Naive thymus-derived CD4-positive, alpha-beta T cell (primary cell): ENCODE measurements at regions not wholly inside any gene's neighbourhood (a gene's known extent, or its start where the extent isn't known, plus 50 kb on each side); places are given as distances from the start of the nearest gene placed in this dataset.
"Not testable (repeated sequence)": the region's sequence is repeated elsewhere in the genome, so short reads cannot be mapped to it uniquely, and the experiment has no call there.

Experiments
- ATAC-seq: fragments of 150-1000 bp; cut with Tn5 transposase; 2 replicates; pipeline ENCODE4 v1.10.0; 2021; ENCODE audit warnings: mild to moderate bottlenecking, moderate library complexity
- CTCF ChIA-PET: fragments of 350-600 bp; sonication (Branson Sonifier 250); formaldehyde crosslinking; loops from one replicate; lab custom pipeline; 2021; ENCODE audit warnings: antibody characterized with exemption; lab: Charles Lee
- POLR2A ChIA-PET: fragments of 350-600 bp; sonication (Branson Sonifier 250); formaldehyde crosslinking; loops from one replicate; lab custom pipeline; 2021; ENCODE audit warnings: antibody characterized with exemption, inconsistent platforms; lab: Charles Lee
- DNase-seq, 9 donors: peaks; one replicate each; pipeline versions ENCODE4 v3.0.0 to v3.0.0-alpha.2; 2020 to 2022; ENCODE audit warnings: mixed read lengths in 1 of 9
- H3K27ac ChIP-seq: one replicate; pipeline ENCODE4 v1.7.0; 2013; ENCODE audit warnings: mild to moderate bottlenecking, low read depth, low read length, moderate library complexity
- H3K27me3 ChIP-seq, 2 donors: one replicate each; pipeline ENCODE4 v1.7.0; 2013; ENCODE audit warnings: low read length in 2 of 2, mild to moderate bottlenecking in 2 of 2, moderate library complexity in 2 of 2; ENCODE audit not compliant: control insufficient read depth in 2 of 2, insufficient read depth in 2 of 2
- H3K36me3 ChIP-seq, 3 experiments: 1 replicate in 2 of 3; 2 replicates in 1 of 3; pipeline ENCODE4 v1.7.0; 2013; ENCODE audit warnings: low read length in 3 of 3, mild to moderate bottlenecking in 3 of 3, moderate library complexity in 1 of 3; ENCODE audit not compliant: insufficient read depth in 3 of 3, control insufficient read depth in 2 of 3
- H3K4me1 ChIP-seq, 2 donors: one replicate each; pipeline ENCODE4 v1.7.0; 2013; ENCODE audit warnings: low read length in 2 of 2, mild to moderate bottlenecking in 2 of 2, moderate library complexity in 1 of 2; ENCODE audit not compliant: control insufficient read depth in 2 of 2, insufficient read depth in 2 of 2
- H3K4me3 ChIP-seq: 2 replicates; pipeline ENCODE4 v1.7.0; 2013; ENCODE audit warnings: mild to moderate bottlenecking, low read length
- H3K9me3 ChIP-seq, 3 experiments: 1 replicate in 2 of 3; 2 replicates in 1 of 3; pipeline ENCODE4 v1.7.0; 2013; ENCODE audit warnings: low read length in 3 of 3; ENCODE audit not compliant: control insufficient read depth in 2 of 3
- H3K27ac Mint-ChIP-seq, 9 donors: one replicate each; pipeline ENCODE4 v1.8.0; 2020 to 2022; ENCODE audit warnings: mixed read lengths in 9 of 9, mild to moderate bottlenecking in 8 of 9, moderate library complexity in 5 of 9, inconsistent platforms in 2 of 9
- H3K27me3 Mint-ChIP-seq, 5 donors: one replicate each; pipeline ENCODE4 v1.8.0; 2021 to 2022; ENCODE audit warnings: mixed read lengths in 5 of 5, mild to moderate bottlenecking in 1 of 5
- H3K36me3 Mint-ChIP-seq, 5 donors: one replicate each; pipeline ENCODE4 v1.8.0; 2020 to 2022; ENCODE audit warnings: mixed read lengths in 5 of 5, mild to moderate bottlenecking in 3 of 5, inconsistent platforms in 1 of 5
- H3K4me1 Mint-ChIP-seq, 7 donors: one replicate each; pipeline ENCODE4 v1.8.0; 2020 to 2022; ENCODE audit warnings: mixed read lengths in 7 of 7, mild to moderate bottlenecking in 3 of 7, inconsistent platforms in 1 of 7
- H3K4me3 Mint-ChIP-seq, 10 donors: one replicate each; pipeline ENCODE4 v1.8.0; 2020 to 2022; ENCODE audit warnings: mild to moderate bottlenecking in 10 of 10, mixed read lengths in 10 of 10, moderate library complexity in 6 of 10, inconsistent platforms in 2 of 10
- H3K9me3 Mint-ChIP-seq, 11 donors: one replicate each; pipeline ENCODE4 v1.8.0; 2020 to 2022; ENCODE audit warnings: mixed read lengths in 11 of 11, mild to moderate bottlenecking in 4 of 11, inconsistent platforms in 1 of 11, moderate library complexity in 1 of 11
- intact Hi-C, 2 donors: fragments of 100-400 bp; cut with micrococcal nuclease; formaldehyde crosslinking; loops; one replicate each; pipeline ENCODE4 v1.15.1; 2023

DNA sequence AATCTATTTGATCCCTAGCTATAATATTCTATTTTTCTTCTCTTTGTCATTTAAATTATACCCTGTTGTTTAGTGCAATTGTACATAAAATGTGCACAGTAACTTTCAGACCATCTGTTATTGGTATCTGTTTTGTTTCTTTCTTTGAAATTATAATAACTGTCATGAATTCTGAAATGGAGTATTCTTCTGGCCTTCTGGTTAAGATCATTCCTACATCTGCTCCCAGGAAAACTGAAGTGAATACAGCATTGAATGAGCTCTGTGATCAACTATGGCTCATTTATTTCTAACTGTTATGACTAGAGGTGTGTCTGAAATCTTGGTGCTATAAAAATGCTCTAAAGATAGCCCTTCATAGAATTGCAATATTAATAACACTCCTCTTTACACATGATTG is 788.4 kb upstream of the TMEFF2 start:
- Histone ChIP-seq H3K27me3 (no peaks in the 10 kb centered on the region), H3K27ac (no peak overlapping the region), H3K9me3 (no peaks in the 10 kb centered on the region), H3K4me3 (no peak overlapping the region), H3K4me1 (no peaks in the 10 kb centered on the region), H3K36me3 (no peaks in the 10 kb centered on the region)
- H3K27me3 Mint-ChIP-seq = no peaks in the 10 kb centered on the region
- no peaks in the 10 kb centered on the region for H3K4me1 Mint-ChIP-seq
- H3K27ac Mint-ChIP-seq = no peak overlapping the region
- H3K9me3 Mint-ChIP-seq = peaks cover 0 to 8% (median 0%) of the 10 kb centered on the region in 11 donors
- ChIA-PET CTCF (no interaction called here), POLR2A (no interaction called here)
- intact Hi-C loops = no loop called here
- no peaks in the 10 kb centered on the region for H3K36me3 Mint-ChIP-seq
- H3K4me3 Mint-ChIP-seq = no peak overlapping the region
- no peak for DNase-seq
- no peak for ATAC-seq

DNA sequence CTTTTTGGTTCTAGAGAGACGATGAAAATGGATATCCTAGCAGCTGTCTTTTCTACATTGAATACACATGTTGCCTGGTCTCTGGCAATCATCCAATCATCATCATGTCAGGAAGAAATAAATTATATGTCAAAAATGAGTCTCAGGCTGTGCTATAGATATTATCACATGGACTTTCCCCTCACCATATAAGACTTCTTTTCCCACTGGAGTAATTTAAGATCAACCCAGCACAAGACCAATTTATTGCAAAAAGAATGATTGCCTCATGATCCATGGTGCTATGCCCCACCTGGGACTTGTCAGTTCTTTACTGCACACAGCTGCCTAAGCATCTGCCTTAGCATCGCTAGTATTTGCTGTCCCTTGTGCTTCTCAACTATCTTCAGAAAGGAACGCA is 783.7 kb upstream of the TMEFF2 start:
- H3K27me3 ChIP-seq = no peaks in the 10 kb centered on the region
- H3K36me3 ChIP-seq = no peaks in the 10 kb centered on the region
- H3K9me3 ChIP-seq = no peaks in the 10 kb centered on the region
- no peak overlapping the region for H3K27ac ChIP-seq
- H3K4me3 ChIP-seq = no peak overlapping the region
- no peaks in the 10 kb centered on the region for H3K4me1 Mint-ChIP-seq
- no peaks in the 10 kb centered on the region for H3K4me1 ChIP-seq
- no peak for ATAC-seq
- peaks cover 0 to 2% (median 0%) of the 10 kb centered on the region in 11 donors for H3K9me3 Mint-ChIP-seq
- ChIA-PET CTCF (no interaction called here), POLR2A (no interaction called here)
- H3K4me3 Mint-ChIP-seq = no peak overlapping the region
- DNase-seq = no peak
- no peak overlapping the region for H3K27ac Mint-ChIP-seq
- intact Hi-C loops = no loop called here
- no peaks in the 10 kb centered on the region for H3K27me3 Mint-ChIP-seq
- H3K36me3 Mint-ChIP-seq = no peaks in the 10 kb centered on the region

DNA sequence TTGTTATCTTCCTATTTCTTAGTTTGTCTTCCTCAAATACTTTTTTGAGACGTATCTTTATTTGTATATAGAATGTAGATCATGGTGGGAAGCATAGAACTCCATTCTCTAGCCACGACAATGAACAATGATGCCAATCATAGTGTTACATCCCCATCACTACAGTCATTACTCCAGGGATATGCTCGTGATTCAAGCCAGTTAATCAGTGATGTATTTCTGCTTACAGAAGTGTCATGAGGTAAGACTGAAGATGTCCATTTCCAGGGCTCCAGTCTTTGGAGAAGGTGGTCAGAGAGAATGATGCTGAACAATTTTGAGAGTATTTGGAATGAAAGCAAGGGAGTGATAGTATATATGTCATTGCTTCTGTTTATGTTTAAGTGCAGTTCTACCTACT is 777.2 kb upstream of the TMEFF2 start:
- no peak for ATAC-seq
- Histone ChIP-seq H3K4me3 (no peak overlapping the region), H3K27ac (no peak overlapping the region), H3K9me3 (no peaks in the 10 kb centered on the region), H3K27me3 (no peaks in the 10 kb centered on the region), H3K36me3 (no peaks in the 10 kb centered on the region), H3K4me1 (no peaks in the 10 kb centered on the region)
- H3K4me1 Mint-ChIP-seq = no peaks in the 10 kb centered on the region
- peaks cover 0 to 3% (median 0%) of the 10 kb centered on the region in 5 donors for H3K27me3 Mint-ChIP-seq
- CTCF ChIA-PET = no interaction called here
- no peak overlapping the region for H3K27ac Mint-ChIP-seq
- no peak overlapping the region for H3K4me3 Mint-ChIP-seq
- H3K36me3 Mint-ChIP-seq = no peaks in the 10 kb centered on the region
- H3K9me3 Mint-ChIP-seq = peaks cover 0 to 4% (median 0%) of the 10 kb centered on the region in 11 donors
- POLR2A ChIA-PET = no interaction called here
- intact Hi-C loops = no loop called here
- no peak for DNase-seq

DNA sequence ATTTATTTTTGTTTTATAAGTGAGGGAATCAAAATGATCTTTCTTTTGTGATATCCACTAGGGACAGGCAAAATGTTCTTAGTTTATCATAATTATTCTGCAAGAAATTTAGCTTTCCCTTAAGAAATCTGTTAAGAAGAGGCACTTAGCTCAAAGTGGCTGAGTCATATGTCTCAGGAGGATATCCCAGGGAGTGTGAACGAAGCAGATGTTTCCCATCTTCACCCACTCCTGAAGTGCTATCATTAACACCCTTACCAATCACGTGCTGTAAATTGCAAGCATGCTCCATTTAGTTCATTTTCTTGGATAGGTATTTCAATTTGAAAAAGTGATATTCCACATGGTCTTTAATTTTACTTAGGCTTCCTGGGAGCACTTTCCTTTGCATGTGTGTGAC is 774.3 kb upstream of the TMEFF2 start:
- no peak for DNase-seq
- ChIA-PET POLR2A (no interaction called here), CTCF (no interaction called here)
- H3K9me3 ChIP-seq = no peaks in the 10 kb centered on the region
- no peak overlapping the region for H3K27ac ChIP-seq
- no peaks in the 10 kb centered on the region for H3K4me1 Mint-ChIP-seq
- ATAC-seq = no peak
- H3K36me3 ChIP-seq = no peaks in the 10 kb centered on the region
- H3K27me3 ChIP-seq = no peaks in the 10 kb centered on the region
- H3K4me3 Mint-ChIP-seq = no peak overlapping the region
- no peaks in the 10 kb centered on the region for H3K4me1 ChIP-seq
- no peak overlapping the region for H3K4me3 ChIP-seq
- no peaks in the 10 kb centered on the region for H3K36me3 Mint-ChIP-seq
- peaks cover 0 to 3% (median 0%) of the 10 kb centered on the region in 5 donors for H3K27me3 Mint-ChIP-seq
- peaks cover 0 to 2% (median 0%) of the 10 kb centered on the region in 11 donors for H3K9me3 Mint-ChIP-seq
- intact Hi-C loops = no loop called here
- no peak overlapping the region for H3K27ac Mint-ChIP-seq

DNA sequence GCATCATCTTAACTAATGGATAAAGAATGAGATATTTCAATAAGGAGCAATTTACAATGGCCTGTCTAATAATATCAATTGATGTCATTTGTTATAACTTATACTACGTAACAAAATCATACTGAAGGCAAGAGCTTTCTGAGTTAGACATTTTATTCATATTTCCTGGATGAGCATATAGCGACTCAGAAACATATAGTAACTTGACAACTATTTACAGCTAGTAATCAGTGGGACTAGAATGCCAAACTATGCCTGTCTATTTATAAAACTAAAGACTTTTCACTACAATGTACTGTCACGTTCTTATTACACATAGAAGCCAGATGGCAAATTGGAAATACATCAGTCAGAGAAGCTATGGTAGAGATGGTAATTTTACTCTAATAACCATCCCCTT is 766.2 kb upstream of the TMEFF2 start:
- ChIA-PET POLR2A (no interaction called here), CTCF (no interaction called here)
- no peak overlapping the region for H3K27ac ChIP-seq
- no peaks in the 10 kb centered on the region for H3K9me3 ChIP-seq
- H3K27ac Mint-ChIP-seq = no peak overlapping the region
- ATAC-seq (no peak), DNase-seq (no peak)
- H3K36me3 ChIP-seq = no peaks in the 10 kb centered on the region
- intact Hi-C loops = no loop called here
- no peak overlapping the region for H3K4me3 ChIP-seq
- no peaks in the 10 kb centered on the region for H3K27me3 ChIP-seq
- H3K4me1 Mint-ChIP-seq = no peaks in the 10 kb centered on the region
- no peaks in the 10 kb centered on the region for H3K36me3 Mint-ChIP-seq
- no peaks in the 10 kb centered on the region for H3K27me3 Mint-ChIP-seq
- no peaks in the 10 kb centered on the region for H3K4me1 ChIP-seq
- H3K9me3 Mint-ChIP-seq = peaks cover 0 to 5% (median 0%) of the 10 kb centered on the region in 11 donors
- H3K4me3 Mint-ChIP-seq = no peak overlapping the region

DNA sequence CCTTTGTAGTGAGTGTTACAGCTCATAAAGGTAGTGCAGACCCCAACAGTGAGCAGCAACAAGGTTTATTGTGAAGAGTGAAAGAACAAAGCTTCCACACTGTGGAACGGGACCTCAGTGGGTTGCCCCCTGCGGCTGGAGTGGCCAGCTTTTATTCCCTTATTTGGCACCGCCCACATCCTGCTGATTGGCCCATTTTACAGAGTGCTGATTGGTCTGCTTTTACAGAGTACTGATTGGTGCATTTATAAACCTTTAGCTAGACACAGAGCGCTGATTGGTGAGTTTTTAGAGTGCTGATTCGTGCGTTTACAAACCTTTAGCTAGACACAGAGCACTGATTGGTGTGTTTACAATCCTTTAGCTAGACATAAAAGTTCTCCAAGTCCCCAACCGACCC is 763.9 kb upstream of the TMEFF2 start:
- ATAC-seq, H3K27ac ChIP-seq, H3K4me1 ChIP-seq, CTCF ChIA-PET, H3K9me3 Mint-ChIP-seq, H3K4me3 Mint-ChIP-seq, H3K4me3 ChIP-seq, H3K36me3 Mint-ChIP-seq, DNase-seq, H3K27me3 Mint-ChIP-seq, H3K4me1 Mint-ChIP-seq, H3K27ac Mint-ChIP-seq, H3K36me3 ChIP-seq, H3K9me3 ChIP-seq, H3K27me3 ChIP-seq, POLR2A ChIA-PET, intact Hi-C loops: not testable (repeated sequence)

DNA sequence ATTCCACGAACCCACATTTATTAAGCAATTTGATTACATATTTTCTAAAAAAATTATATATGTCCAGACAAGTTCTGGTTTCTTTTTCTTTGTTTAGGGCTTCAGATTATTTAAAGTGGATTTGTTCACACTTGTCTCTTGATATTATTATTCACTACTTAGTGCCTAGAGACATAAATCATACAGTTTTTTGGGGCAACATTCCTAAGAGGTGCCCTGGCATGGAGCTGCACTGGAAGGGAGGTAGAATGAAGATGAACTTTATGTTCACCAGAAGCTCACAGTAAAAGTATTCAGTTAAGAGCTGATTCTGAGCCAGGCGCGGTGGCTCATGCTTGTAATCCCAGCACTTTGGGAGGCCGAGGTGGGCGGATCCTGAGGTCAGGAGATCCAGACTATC is 762.7 kb upstream of the TMEFF2 start:
- no peak overlapping the region for H3K4me3 Mint-ChIP-seq
- H3K4me1 Mint-ChIP-seq = no peaks in the 10 kb centered on the region
- no peak for DNase-seq
- no peaks in the 10 kb centered on the region for H3K9me3 ChIP-seq
- no peak overlapping the region for H3K27ac ChIP-seq
- no peak overlapping the region for H3K4me3 ChIP-seq
- ChIA-PET POLR2A (no interaction called here), CTCF (no interaction called here)
- no peaks in the 10 kb centered on the region for H3K4me1 ChIP-seq
- intact Hi-C loops = no loop called here
- no peaks in the 10 kb centered on the region for H3K27me3 ChIP-seq
- ATAC-seq = no peak
- H3K36me3 ChIP-seq = no peaks in the 10 kb centered on the region
- H3K27ac Mint-ChIP-seq = no peak overlapping the region
- H3K27me3 Mint-ChIP-seq = no peaks in the 10 kb centered on the region
- no peaks in the 10 kb centered on the region for H3K36me3 Mint-ChIP-seq
- peaks cover 0 to 5% (median 0%) of the 10 kb centered on the region in 11 donors for H3K9me3 Mint-ChIP-seq
